ENCODE measurements at regions not wholly inside any gene's neighbourhood (a gene's known extent, or its start where the extent isn't known, plus 50 kb on each side); places are given as distances from the start of the nearest gene placed in this dataset.

DNA sequence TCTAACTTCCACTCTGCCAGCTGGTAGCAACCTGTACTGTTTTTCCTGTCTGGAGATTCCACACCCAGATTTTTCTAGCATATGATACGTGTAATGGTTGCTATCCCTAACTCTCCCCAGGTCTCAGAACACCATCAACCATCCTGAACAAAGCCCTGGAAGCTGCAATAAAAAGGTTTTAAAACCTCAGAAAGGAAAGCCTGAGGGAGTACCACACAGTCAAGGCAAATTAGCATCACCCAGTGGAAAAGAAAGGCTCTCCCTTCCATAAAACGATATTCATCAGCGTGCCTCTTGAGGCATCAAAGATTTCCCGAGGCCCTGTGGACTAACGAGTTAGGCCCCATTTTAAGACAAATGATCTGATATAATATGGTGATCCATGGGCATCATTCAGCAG, 421.0 kb downstream of the ADGRL2 start:
- DNase-seq (ENCODE audit: low read depth): no peak

DNA sequence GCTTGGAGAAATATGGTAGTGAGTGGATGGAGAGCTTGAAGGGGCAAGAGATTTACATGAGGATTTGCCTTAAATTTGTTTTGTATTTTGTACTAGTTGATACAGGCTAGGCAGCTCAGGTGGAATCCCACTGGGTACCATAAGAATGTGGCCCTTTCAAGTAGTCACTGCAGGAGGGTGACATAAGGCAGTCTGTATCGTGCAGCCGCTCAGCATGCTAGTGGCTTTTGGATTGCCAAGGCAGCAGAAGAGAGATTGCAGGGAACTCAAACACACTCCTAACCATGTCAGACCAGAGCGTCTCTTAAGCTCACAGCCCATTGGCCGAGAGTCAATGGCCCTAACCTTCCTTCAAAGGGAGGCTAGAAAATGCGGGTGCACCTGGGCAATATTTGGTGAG, 420.0 kb downstream of the ADGRL2 start:
- no peak for DNase-seq (ENCODE audit: low read depth)

- no peak for DNase-seq (ENCODE audit: low read depth)
These were observed 419.1 kb downstream of the ADGRL2 start for GRCh38 chr1:82219841-82220240.

GRCh38 chr1:82218846-82219245, 418.1 kb downstream of the ADGRL2 start:
- no peak for DNase-seq (ENCODE audit: low read depth)

DNA sequence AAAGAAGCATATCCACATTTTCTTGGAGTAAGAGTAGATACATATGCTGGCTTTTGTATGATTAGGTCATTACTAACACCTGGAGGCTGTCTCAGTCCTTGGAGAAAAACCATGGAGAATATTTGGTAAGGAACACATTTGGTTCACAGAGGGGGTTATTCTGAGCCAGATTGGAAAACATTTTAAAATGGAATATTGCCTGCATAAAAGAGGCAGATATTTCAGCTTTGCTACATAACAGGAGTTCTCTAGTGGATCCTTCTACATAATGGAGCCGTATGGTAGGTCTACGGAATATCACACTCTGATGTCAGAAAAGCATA, 415.1 kb downstream of the ADGRL2 start:
- DNase-seq (ENCODE audit: low read depth): no peak

DNA sequence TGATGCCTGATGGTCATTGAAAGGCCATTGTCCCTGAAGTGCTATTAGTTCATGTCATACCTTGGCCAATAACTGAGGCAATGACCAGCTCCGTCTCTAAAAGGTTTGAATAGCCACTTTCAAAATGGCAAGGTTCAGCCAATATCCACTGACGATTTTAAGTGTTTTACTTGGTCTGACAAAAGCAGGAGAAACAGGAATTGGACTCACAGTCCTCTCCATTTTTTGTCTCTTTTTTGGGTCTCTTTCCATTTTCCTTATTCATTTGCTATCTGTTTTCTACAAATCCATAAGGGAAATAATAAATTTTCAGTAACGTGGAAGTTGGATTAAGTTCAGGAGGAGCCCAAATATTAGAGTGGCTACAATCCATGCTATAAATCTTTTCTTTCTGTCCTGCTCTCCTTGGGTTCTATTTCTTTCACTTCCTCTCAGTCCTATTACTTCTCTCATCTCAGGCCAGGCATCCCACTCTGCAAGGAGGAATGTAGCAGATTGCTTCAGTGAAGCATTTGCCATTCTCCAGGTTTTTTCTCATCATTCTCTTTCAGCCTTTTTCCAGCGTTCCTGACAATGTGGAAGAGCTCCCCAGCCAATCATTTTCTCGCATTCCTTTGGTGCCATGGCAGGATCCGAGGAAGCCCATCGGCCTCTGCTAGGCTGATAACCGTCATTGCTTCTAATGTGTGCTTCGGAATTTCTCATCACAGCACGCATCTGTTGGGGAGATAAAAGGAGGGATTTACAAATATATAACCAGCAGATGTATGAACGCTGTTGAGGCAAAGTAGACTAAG, 414.5 kb downstream of the ADGRL2 start:
- no peak for DNase-seq (ENCODE audit: low read depth)

DNA sequence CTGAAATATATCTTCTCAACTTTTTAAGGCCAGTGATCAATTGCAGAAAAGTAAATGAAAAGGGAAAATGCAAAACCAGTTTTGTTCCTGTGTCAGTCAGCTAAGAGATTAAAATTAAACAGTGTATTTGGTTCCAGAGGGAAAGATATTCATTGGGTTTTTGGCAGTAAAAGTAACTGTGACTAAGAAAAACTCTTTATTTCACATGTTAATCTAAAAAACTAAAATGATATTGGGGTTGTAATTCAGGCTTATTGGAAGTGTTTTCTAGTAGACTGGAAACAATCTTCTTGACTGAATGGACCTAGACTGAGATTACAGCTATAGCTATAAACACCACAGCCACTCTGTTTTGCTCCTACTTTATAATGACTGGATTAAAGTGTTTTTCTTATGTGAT, 413.9 kb downstream of the ADGRL2 start:
- DNase-seq (ENCODE audit: low read depth): no peak

DNA sequence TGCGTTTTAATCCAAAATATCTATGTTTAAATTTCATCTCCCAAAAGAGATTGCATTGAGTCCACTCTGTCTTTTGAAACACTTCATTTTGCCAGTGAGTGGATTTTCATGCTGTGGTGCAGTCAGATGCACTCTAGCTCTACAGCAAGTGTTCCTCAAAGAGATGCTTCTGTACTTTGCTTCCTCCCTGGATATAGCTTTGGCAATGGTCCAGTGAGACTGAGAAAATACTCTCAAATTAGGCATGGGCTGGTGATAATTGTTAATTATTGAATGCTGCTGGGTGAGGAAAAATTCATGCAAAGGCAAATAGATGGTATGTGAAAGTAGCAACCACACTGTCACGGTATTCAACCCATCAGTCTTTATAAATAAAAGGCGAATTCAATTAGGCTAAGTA, 396.9 kb downstream of the ADGRL2 start:
- no peak for DNase-seq (ENCODE audit: low read depth)

DNA sequence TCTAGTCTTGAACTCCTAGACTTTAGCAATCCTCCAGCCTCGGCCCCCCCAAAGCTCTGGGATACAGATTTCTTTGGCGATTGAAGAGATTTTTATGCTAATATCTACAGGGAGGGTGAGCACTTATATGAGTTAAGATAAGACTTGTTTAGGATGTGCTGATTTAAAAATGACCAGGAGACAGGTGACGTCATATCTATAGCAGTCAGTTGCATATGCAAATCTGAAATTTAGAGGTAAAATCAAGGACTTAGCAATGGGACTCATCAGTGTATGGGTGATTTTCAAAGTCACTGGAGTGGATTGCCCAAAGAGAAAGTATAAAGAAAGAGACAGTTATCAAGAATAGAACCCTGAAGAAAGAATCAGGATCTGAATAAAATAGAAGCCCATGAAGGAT, 394.5 kb downstream of the ADGRL2 start:
- DNase-seq (ENCODE audit: low read depth): no peak

GRCh38 chr1:82185084-82185483, 384.4 kb downstream of the ADGRL2 start:
- no peak for DNase-seq (ENCODE audit: low read depth)

GRCh38 chr1:82181846-82182245, 381.1 kb downstream of the ADGRL2 start:
- no peak for DNase-seq (ENCODE audit: low read depth)

DNA sequence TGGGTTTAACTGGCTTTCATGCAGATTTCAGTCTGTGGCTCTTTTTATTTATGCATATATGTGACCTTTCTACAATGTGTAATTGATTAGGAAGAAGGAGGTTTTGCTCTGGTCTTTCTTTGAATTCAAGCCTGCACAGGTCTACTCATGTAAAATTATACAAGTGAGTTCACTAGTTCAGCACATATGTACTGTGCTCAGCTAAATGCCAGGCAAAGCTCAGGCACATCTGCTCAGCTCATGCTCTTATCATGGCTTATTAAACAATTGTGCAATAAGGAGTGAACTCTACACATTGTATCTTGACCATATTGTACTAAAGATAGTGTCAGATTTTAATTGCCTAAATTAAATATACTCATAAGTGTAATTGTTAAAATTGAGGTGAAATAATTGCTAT, 378.4 kb downstream of the ADGRL2 start:
- DNase-seq (ENCODE audit: low read depth): no peak

GRCh38 chr1:82177192-82177591, 376.5 kb downstream of the ADGRL2 start:
- DNase-seq (ENCODE audit: low read depth): no peak

- no peak for DNase-seq (ENCODE audit: low read depth)
These were observed 371.2 kb downstream of the ADGRL2 start for GRCh38 chr1:82171955-82172354.

DNA sequence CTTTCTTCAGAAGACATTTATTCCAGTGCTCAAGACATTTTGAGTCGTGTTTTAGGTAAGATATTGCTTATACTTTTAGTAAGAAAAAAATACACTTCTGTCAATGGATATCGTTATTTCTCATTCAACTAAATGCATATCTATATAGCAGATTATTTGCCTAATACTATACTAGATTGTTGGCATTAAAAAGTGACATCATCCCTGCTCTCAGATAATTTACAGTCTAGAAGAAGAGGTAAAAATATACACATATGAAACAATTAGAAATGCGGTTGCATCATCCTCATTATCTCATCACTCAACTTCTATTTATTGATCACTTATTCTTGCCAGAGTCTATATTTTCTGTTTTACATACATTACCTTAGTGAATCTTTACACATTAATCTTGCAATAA, 367.7 kb downstream of the ADGRL2 start:
- DNase-seq (ENCODE audit: low read depth): no peak

DNA sequence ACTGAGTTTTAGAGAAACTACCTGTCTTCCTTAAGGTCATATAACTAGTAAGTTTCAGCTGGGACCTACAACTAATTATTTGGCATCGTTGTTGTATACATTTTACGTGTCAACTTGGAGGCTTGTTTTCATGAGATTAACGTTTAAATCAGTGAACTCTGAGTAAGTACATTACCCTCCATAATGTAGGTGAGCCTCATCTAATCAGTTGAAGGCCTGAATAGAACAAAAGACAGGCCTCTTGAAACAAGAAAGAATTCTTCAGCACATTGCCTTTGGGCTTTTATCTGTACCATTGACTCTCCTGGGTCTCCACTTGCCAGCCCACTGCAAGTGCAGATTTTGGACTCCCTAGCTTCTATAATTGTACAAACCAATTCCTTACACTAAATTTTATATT, 364.6 kb downstream of the ADGRL2 start:
- DNase-seq (ENCODE audit: low read depth): no peak

GRCh38 chr1:82162486-82163420, 362.0 kb downstream of the ADGRL2 start:
- no peak for DNase-seq (ENCODE audit: low read depth)

- peak; percentile 23 for DNase-seq (ENCODE audit: low read depth)
These were observed 361.0 kb downstream of the ADGRL2 start for GRCh38 chr1:82161700-82162141.

DNA sequence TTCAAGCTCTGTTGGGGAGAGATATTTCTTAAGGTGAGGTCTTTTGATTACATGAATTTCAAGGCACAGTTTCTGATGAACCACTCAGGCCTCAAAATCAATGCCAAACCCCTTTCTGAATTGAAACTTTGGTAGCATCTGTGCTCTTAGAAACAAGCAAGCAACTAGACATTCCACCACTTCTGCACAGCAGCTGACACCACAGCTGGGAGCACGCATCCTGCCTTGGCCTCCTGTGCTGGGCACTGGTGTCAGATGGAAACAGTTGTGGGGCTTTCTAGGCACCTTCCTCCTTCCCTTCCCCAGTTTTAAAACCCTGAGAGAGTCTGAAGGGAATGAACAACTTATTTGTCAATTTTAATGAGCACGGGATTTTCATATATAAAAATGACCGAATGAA, 360.2 kb downstream of the ADGRL2 start:
- DNase-seq (ENCODE audit: low read depth): peak; percentile 14

DNA sequence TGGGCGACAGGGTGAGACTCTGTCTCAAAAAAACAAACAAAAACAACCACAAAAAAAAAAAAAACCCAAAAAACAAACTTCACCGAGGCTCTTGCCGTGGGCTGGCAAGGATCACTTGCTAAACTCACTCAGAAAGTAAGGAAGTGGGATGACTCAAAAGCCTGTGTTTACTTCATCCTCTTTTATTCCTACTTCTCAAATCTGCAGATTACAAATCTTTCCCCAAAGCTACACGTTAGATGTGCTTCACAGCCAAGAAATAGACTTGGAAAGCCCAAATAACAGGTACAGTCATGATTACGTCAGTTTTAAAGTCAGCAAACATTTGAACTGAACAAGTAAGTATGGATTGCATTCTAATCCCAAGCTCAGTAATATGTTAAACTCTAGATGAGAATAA, 359.3 kb downstream of the ADGRL2 start:
- DNase-seq (ENCODE audit: low read depth): peak; percentile 57

DNA sequence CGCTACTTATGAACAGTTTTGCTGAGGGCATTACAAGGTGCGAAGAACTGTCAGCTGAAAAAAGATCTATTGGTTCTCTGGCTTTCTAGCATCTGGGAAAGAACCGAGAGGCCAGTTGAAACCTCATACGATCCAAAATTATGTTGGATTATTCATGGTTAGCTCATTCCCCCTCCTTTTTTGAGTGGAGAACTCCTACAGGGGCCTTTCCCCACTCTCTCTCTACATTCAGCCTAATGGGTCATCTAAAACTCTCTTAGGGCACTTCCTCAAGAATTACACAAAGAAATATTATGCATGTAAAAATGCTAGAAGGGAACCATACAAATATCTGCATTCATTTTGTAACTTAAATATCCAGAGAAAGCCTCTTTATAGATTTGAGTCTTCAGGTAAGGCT, 358.2 kb downstream of the ADGRL2 start:
- DNase-seq (ENCODE audit: low read depth): no peak

DNA sequence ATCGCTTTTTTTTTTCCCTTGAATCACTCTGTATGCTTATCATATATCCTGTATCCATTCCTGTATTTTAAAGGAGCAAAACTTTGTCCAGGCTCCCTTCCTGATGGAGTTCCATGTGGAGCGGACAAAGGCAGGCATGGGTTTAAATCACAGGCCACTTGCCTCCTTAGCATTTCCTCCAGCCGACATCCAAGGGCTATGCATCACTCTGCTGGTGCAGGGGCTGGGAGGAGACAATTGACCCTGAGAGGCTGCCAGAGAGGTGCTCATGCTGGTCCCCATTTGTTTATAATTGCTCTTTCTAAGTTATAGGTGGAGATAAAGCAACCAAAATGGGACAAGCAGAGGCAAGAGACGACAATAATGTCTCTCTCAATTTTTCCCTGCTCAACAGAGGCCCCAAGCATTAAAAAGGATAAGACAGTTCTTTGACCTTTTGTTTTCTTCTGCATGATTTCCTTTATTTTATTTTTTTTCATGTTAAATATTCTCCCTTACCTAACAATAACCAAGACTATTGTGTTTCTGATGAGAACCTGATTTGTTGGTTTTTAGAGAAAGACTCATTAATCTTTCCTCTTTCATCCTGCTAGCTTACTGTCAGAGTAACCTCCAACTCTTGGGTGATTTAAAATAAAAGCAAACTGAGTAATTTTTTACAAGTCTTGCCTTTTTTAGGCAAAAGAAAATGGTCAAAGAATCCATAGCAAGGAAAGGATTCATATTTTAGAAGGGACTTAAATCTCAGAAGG, 353.7 kb downstream of the ADGRL2 start:
- no peak for DNase-seq (ENCODE audit: low read depth)
